SK-N-SH (cell line): ENCODE measurements at regions not wholly inside any gene's neighbourhood (a gene's known extent, or its start where the extent isn't known, plus 50 kb on each side); places are given as distances from the start of the nearest gene placed in this dataset.

Experiments
- CHD2 ChIP-seq: fragments of 150-350 bp; IDR thresholded peaks from 2 replicates; pipeline ENCODE4 v1.6.1; 2018; ENCODE audit warnings: low read length; ENCODE audit not compliant: partially characterized antibody
- ELF1 ChIP-seq: IDR thresholded peaks from 2 replicates; pipeline ENCODE4 v1.4.0; 2012
- EZH2phosphoT487 ChIP-seq: fragments of 200-600 bp; sonication (generic); IDR thresholded peaks from 2 replicates; pipeline ENCODE4 v1.6.1; 2017; ENCODE audit warnings: low read depth, mixed run types, mild to moderate bottlenecking, antibody characterized with exemption, moderate library complexity, borderline replicate concordance
- MAX ChIP-seq: IDR thresholded peaks from 2 replicates; pipeline ENCODE4 v1.4.0; 2012; ENCODE audit warnings: low read depth
- POLR2AphosphoS5 ChIP-seq: IDR thresholded peaks from 2 replicates; pipeline ENCODE4 v1.6.1; 2012; ENCODE audit warnings: low read depth, low read length
- RXRA ChIP-seq: IDR thresholded peaks from 2 replicates; pipeline ENCODE4 v1.4.0; 2012; ENCODE audit warnings: low read depth, mild to moderate bottlenecking, borderline replicate concordance
- TAF1 ChIP-seq: IDR thresholded peaks from 2 replicates; pipeline ENCODE4 v1.6.1; 2012; ENCODE audit warnings: low read depth, mild to moderate bottlenecking, low read length, moderate library complexity, borderline replicate concordance
- TF ChIP-seq, protein P1 (sequence below): fragments of 200-600 bp; sonication (generic); IDR thresholded peaks from 2 replicates; pipeline ENCODE4 v1.6.1; 2017; ENCODE audit warnings: antibody characterized with exemption, mild to moderate bottlenecking, moderate library complexity

DNA sequence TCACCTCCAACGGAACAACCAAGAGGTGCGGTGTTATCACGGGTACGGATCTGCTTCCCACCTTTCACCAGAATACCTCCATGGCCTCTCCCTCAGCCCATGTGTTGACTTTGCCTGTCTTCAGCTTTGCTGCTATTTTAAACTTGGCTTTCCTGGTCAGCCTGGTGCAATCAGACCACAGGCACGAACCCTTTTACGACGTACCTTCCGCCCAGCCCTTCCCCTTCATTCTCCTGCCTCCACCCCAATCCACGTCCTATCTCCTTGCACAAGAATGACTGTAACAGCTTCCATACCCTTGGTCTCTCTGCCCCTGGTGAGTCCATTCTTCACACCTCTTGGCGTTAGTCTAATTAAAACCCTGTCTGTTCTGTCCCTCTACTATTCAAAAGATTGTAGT, 431.7 kb downstream of the EFNB2 start:
- TF ChIP-seq, protein P1, sequence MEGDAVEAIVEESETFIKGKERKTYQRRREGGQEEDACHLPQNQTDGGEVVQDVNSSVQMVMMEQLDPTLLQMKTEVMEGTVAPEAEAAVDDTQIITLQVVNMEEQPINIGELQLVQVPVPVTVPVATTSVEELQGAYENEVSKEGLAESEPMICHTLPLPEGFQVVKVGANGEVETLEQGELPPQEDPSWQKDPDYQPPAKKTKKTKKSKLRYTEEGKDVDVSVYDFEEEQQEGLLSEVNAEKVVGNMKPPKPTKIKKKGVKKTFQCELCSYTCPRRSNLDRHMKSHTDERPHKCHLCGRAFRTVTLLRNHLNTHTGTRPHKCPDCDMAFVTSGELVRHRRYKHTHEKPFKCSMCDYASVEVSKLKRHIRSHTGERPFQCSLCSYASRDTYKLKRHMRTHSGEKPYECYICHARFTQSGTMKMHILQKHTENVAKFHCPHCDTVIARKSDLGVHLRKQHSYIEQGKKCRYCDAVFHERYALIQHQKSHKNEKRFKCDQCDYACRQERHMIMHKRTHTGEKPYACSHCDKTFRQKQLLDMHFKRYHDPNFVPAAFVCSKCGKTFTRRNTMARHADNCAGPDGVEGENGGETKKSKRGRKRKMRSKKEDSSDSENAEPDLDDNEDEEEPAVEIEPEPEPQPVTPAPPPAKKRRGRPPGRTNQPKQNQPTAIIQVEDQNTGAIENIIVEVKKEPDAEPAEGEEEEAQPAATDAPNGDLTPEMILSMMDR, result no peak
- TF ChIP-seq MAX (no peak), CHD2 (no peak), EZH2phosphoT487 (no peak), ELF1 (no peak), TAF1 (no peak), RXRA (no peak), POLR2AphosphoS5 (no peak)
